ENCODE measurements at regions not wholly inside any gene's neighbourhood (a gene's known extent, or its start where the extent isn't known, plus 50 kb on each side); places are given as distances from the start of the nearest gene placed in this dataset.

DNA sequence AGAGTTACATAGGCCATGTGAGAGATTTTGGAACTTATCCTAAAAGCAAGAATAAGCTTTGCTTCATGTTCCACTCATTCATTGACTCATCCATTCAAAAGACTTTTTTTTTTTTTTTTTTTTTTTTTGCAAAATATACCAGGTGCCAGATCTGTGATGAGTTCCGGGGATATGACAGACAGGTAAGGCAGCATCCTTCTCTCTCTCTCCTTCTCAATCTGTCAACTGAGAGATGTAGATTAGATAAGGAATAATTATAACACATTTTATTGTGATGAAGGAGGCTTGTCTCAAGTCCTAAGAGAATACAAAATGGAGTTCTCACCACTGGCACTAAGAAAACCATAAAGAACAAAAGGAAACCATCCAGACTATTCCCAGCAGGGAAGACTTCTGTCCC is 190.2 kb upstream of the CPEB2 start:
- TF ChIP-seq, protein P1, sequence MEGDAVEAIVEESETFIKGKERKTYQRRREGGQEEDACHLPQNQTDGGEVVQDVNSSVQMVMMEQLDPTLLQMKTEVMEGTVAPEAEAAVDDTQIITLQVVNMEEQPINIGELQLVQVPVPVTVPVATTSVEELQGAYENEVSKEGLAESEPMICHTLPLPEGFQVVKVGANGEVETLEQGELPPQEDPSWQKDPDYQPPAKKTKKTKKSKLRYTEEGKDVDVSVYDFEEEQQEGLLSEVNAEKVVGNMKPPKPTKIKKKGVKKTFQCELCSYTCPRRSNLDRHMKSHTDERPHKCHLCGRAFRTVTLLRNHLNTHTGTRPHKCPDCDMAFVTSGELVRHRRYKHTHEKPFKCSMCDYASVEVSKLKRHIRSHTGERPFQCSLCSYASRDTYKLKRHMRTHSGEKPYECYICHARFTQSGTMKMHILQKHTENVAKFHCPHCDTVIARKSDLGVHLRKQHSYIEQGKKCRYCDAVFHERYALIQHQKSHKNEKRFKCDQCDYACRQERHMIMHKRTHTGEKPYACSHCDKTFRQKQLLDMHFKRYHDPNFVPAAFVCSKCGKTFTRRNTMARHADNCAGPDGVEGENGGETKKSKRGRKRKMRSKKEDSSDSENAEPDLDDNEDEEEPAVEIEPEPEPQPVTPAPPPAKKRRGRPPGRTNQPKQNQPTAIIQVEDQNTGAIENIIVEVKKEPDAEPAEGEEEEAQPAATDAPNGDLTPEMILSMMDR (conservative IDR thresholded peaks at IDR 0.05), result no peak
- TF ChIP-seq EZH2 (IDR thresholded peaks at IDR 0.05; ENCODE audit: low read depth), result no peak
